Muscle of leg (tissue), 3 donors: ENCODE measurements at regions not wholly inside any gene's neighbourhood (a gene's known extent, or its start where the extent isn't known, plus 50 kb on each side); places are given as distances from the start of the nearest gene placed in this dataset.

Experiments used
- DNase-seq: peaks from one replicate; pipeline ENCODE4 v3.0.0; 2013
- H3K27ac ChIP-seq: one replicate; pipeline ENCODE4 v1.5.1; 2013; ENCODE audit warnings: mild to moderate bottlenecking, low read length, control low read depth
- H3K27me3 ChIP-seq: one replicate; pipeline ENCODE4 v1.6.1; 2013; ENCODE audit warnings: low read length; ENCODE audit not compliant: control insufficient read depth, insufficient read depth
- H3K36me3 ChIP-seq: one replicate; pipeline ENCODE4 v1.6.1; 2013; ENCODE audit warnings: low read length; ENCODE audit not compliant: control insufficient read depth, insufficient read depth
- H3K4me1 ChIP-seq: one replicate; pipeline ENCODE4 v1.6.1; 2013; ENCODE audit warnings: low read length; ENCODE audit not compliant: control insufficient read depth, insufficient read depth
- H3K4me3 ChIP-seq: one replicate; pipeline ENCODE4 v1.5.1; 2013; ENCODE audit warnings: low read length, control low read depth
- H3K9me3 ChIP-seq: replicated peaks from 2 replicates; pipeline ENCODE4 v1.6.1; 2013; ENCODE audit warnings: low read depth, low read length; ENCODE audit not compliant: control insufficient read depth
- WGBS: methylation state at CpG from one replicate; pipeline ENCODE4 v1.1.5; 2013; ENCODE audit warnings: missing lambda C conversion rate; ENCODE audit not compliant: insufficient coverage; 5-methylcytosine and 5-hydroxymethylcytosine counted together

- 80% methylated on average over 1 of the region's 2 CpGs for WGBS
- Histone ChIP-seq H3K9me3 (no peaks in the 10 kb centered on the region), H3K36me3 (no peaks in the 10 kb centered on the region), H3K4me1 (peaks cover 4% of the 10 kb centered on the region), H3K4me3 (no peak overlapping the region), H3K27me3 (no peaks in the 10 kb centered on the region), H3K27ac (no peak overlapping the region)
- no peak for DNase-seq
Observed at GRCh38 chr18:32545631-32546030, 74.9 kb upstream of the GAREM1 start.

- Histone ChIP-seq H3K4me1 (peaks cover 4% of the 10 kb centered on the region), H3K27me3 (no peaks in the 10 kb centered on the region), H3K36me3 (no peaks in the 10 kb centered on the region), H3K4me3 (no peak overlapping the region), H3K9me3 (no peaks in the 10 kb centered on the region), H3K27ac (no peak overlapping the region)
- no peak for DNase-seq
- WGBS, result no CpG with 5 or more reads among the region's 1 CpG
Observed at GRCh38 chr18:32544088-32544487, 73.4 kb upstream of the GAREM1 start.

DNA sequence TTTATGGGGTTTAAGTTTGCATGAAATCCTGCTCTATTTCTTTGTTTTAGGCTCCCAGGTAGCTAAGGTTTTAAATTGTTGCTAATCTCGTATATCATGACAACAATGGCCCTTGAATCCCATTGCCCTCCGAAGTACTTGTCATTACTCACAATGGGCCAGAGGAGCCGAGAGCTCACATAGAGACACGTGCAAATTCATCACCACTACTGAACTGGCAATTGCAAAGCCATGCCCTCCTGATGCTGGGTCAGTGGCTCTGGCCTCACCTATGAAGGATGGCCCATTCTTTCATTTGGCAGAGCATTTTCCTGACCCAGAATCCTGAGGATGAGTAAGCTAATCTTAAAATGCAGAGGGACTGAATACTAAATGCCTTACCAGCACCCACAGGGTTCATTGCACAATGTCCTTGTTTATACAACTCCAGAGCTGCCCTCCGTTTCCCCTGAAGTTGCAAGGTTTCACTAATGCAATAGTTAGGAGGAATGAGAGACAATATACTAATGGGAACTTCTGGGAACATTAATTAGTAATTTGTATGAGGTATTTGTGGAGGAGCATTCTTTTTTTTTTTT, 71.6 kb upstream of the GAREM1 start:
- Histone ChIP-seq H3K9me3 (no peaks in the 10 kb centered on the region), H3K27me3 (no peaks in the 10 kb centered on the region), H3K27ac (no peak overlapping the region), H3K4me3 (no peak overlapping the region), H3K36me3 (no peaks in the 10 kb centered on the region), H3K4me1 (no peaks in the 10 kb centered on the region)
- WGBS, result 71% methylated on average over 1 of the region's 5 CpGs
- no peak for DNase-seq

DNA sequence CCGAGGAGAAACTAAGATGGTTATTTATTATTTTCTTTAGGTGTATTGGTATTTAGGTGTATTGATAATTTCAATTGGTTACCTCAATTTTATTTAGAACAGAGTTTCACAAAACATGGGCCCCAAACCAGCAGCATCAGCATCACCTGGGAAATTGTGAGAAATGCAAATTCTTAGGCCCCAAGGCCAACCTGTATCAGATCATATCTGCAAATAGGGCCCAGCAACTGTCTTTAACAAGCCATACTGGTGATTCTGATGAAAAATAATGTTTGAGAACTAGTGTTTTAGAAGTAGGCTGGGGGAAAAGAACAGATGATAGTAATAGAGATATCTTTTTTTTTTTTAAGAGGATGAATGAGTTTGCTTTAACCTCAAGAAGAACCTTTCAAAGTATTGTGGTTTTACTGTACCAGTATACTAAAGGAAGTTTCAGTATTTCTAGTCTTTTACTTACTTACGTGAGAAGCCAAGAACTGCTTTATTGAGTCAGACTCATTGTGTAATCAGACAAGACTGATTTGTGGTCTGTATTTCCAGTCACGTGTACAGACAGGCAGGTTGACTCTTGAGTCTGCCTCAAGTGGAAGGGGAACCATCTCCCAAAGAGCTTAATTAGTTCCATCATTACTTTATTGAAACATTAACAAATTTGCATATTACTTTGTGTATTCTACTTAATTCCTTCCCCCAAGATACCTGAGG, 60.4 kb upstream of the GAREM1 start:
- H3K4me3 ChIP-seq, result no peak overlapping the region
- no peak overlapping the region for H3K27ac ChIP-seq
- WGBS, result 67% methylated on average over 1 of the region's 3 CpGs
- H3K9me3 ChIP-seq, result no peaks in the 10 kb centered on the region
- DNase-seq, result no peak
- no peaks in the 10 kb centered on the region for H3K36me3 ChIP-seq
- H3K4me1 ChIP-seq, result no peaks in the 10 kb centered on the region
- no peaks in the 10 kb centered on the region for H3K27me3 ChIP-seq

DNA sequence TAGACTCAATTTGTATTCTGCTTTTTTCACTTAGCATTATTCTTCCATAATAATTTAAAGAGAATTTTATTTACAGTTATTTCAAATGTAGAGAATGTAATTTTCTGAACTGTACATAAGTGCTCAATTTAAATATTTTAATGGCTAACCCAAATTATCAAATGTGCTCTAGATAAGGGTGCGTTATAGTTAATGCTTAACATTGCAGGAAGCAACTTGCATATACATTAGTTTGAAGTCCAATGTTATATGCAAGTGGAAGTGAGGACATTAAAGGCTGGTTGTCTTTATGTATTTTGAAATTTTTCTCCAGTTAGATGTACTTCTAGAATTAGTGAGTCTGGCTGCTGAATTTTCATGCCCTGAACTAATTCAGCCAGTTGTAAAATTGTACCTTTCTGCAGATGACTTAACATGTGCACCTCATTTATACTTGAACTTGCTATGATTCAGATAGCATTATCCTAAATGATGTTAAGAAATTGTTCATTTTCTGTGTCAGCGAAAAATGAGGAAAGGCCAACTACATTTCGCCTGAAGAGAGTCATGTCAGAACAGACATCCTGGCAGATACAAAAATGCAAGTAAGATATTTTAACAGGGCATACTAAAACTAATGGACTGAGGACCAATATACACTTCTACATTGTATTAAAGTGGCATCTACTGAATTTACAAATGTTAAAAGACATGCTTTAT, 59.2 kb upstream of the GAREM1 start:
- DNase-seq, result no peak
- Histone ChIP-seq H3K27ac (no peak overlapping the region), H3K4me3 (no peak overlapping the region), H3K9me3 (no peaks in the 10 kb centered on the region), H3K27me3 (no peaks in the 10 kb centered on the region), H3K36me3 (no peaks in the 10 kb centered on the region), H3K4me1 (no peaks in the 10 kb centered on the region)
- no CpG with 5 or more reads among the region's 3 CpGs for WGBS

GRCh38 chr18:32520771-32521170, 50.1 kb upstream of the GAREM1 start:
- DNase-seq, result no peak
- Histone ChIP-seq H3K27ac (no peak overlapping the region), H3K4me1 (no peaks in the 10 kb centered on the region), H3K27me3 (no peaks in the 10 kb centered on the region), H3K36me3 (no peaks in the 10 kb centered on the region), H3K4me3 (no peak overlapping the region), H3K9me3 (no peaks in the 10 kb centered on the region)
- WGBS, result 90% methylated on average over 3 of the region's 4 CpGs
